ENCODE measurements at regions not wholly inside any gene's neighbourhood (a gene's known extent, or its start where the extent isn't known, plus 50 kb on each side); places are given as distances from the start of the nearest gene placed in this dataset.

GRCh38 chr15:97174886-97175540 lies 785.5 kb upstream of the ARRDC4 start:
- no peaks in the 10 kb centered on the region for H3K9me3 ChIP-seq (ENCODE audit: low read length)
- H3K79me2 ChIP-seq (ENCODE audit: insufficient read depth, low read depth, low read length), result no peaks in the 10 kb centered on the region
- CTCF ChIA-PET (ENCODE audit: unreplicated experiment), result no interaction called here
- H2AFZ ChIP-seq (ENCODE audit: low read length), result no peak overlapping the region
- H3K27ac ChIP-seq (ENCODE audit: low read depth, low read length, poor library complexity, severe bottlenecking), result no peak overlapping the region
- TF ChIP-seq EZH2phosphoT487 (IDR thresholded peaks at IDR 0.05; ENCODE audit: borderline replicate concordance, low read depth, low read length) (no peak), CTCF (conservative IDR thresholded peaks at IDR 0.05; ENCODE audit: low read length) (no peak)
- no peaks in the 10 kb centered on the region for H4K20me1 ChIP-seq (ENCODE audit: insufficient read depth, low read length)
- H3K36me3 ChIP-seq (ENCODE audit: insufficient read depth, low read length), result no peaks in the 10 kb centered on the region
- no peak overlapping the region for H3K4me3 ChIP-seq (ENCODE audit: low read depth, low read length, poor library complexity, severe bottlenecking)
- intact Hi-C loops (cut with micrococcal nuclease; ENCODE audit: unreplicated experiment), result no loop called here
- no TSS peak for BruUV-seq (replicated peaks)
- no peak overlapping the region for H3K4me2 ChIP-seq (ENCODE audit: low read length)
- DNase-seq (ENCODE audit: low spot score), result no peak
- POLR2A ChIA-PET, result interaction anchor here (0.6 kb wide), 1 partner anchor 619 kb away, joined by 3 read pairs; no protein-coding TSS in a partner anchor
- no peaks in the 10 kb centered on the region for H3K4me1 ChIP-seq (ENCODE audit: insufficient read depth, low read length, poor library complexity, severe bottlenecking)
- H3K9me2 ChIP-seq (ENCODE audit: insufficient read depth, low read length), result no peaks in the 10 kb centered on the region

GRCh38 chr15:97177151-97177577 lies 783.3 kb upstream of the ARRDC4 start:
- ChIA-PET POLR2A (interaction anchor here (0.7 kb wide), 1 partner anchor 755 kb away, joined by 3 read pairs; no protein-coding TSS in a partner anchor), CTCF (ENCODE audit: unreplicated experiment) (no interaction called here)
- TF ChIP-seq EZH2phosphoT487 (IDR thresholded peaks at IDR 0.05; ENCODE audit: borderline replicate concordance, low read depth, low read length), result no peak
- no peak for TF ChIP-seq CTCF (conservative IDR thresholded peaks at IDR 0.05; ENCODE audit: low read length)
- Histone ChIP-seq H2AFZ (ENCODE audit: low read length) (no peak overlapping the region), H3K9me3 (ENCODE audit: low read length) (no peaks in the 10 kb centered on the region), H3K79me2 (ENCODE audit: insufficient read depth, low read depth, low read length) (no peaks in the 10 kb centered on the region), H3K4me3 (ENCODE audit: low read depth, low read length, poor library complexity, severe bottlenecking) (no peak overlapping the region), H3K27ac (ENCODE audit: low read depth, low read length, poor library complexity, severe bottlenecking) (no peak overlapping the region), H3K36me3 (ENCODE audit: insufficient read depth, low read length) (no peaks in the 10 kb centered on the region), H3K4me1 (ENCODE audit: insufficient read depth, low read length, poor library complexity, severe bottlenecking) (no peaks in the 10 kb centered on the region), H3K9me2 (ENCODE audit: insufficient read depth, low read length) (no peaks in the 10 kb centered on the region), H4K20me1 (ENCODE audit: insufficient read depth, low read length) (no peaks in the 10 kb centered on the region), H3K4me2 (ENCODE audit: low read length) (no peak overlapping the region)
- intact Hi-C loops (cut with micrococcal nuclease; ENCODE audit: unreplicated experiment), result no loop called here
- DNase-seq (ENCODE audit: low spot score), result no peak
- BruUV-seq (replicated peaks), result no TSS peak

- CTCF ChIA-PET (ENCODE audit: unreplicated experiment), result no interaction called here
- no TSS peak for BruUV-seq (replicated peaks)
Observed at GRCh38 chr15:97182581-97182980, 777.9 kb upstream of the ARRDC4 start.

More at GRCh38 chr15:97182581-97182980, 777.9 kb upstream of the ARRDC4 start:
- H3K27ac ChIP-seq (ENCODE audit: low read depth, low read length, poor library complexity, severe bottlenecking), result no peak overlapping the region
- H2AFZ ChIP-seq (ENCODE audit: low read length), result no peak overlapping the region
- no peak overlapping the region for H3K4me3 ChIP-seq (ENCODE audit: low read depth, low read length, poor library complexity, severe bottlenecking)
- no peaks in the 10 kb centered on the region for H3K9me3 ChIP-seq (ENCODE audit: low read length)
- H3K4me1 ChIP-seq (ENCODE audit: insufficient read depth, low read length, poor library complexity, severe bottlenecking), result no peaks in the 10 kb centered on the region
- H3K4me2 ChIP-seq (ENCODE audit: low read length), result no peak overlapping the region
- POLR2A ChIA-PET, result no interaction called here
- H4K20me1 ChIP-seq (ENCODE audit: insufficient read depth, low read length), result no peaks in the 10 kb centered on the region
- TF ChIP-seq EZH2phosphoT487 (IDR thresholded peaks at IDR 0.05; ENCODE audit: borderline replicate concordance, low read depth, low read length), result no peak
- no peak for DNase-seq (ENCODE audit: low spot score)
- no peaks in the 10 kb centered on the region for H3K36me3 ChIP-seq (ENCODE audit: insufficient read depth, low read length)
- intact Hi-C loops (cut with micrococcal nuclease; ENCODE audit: unreplicated experiment), result no loop called here
- no peaks in the 10 kb centered on the region for H3K9me2 ChIP-seq (ENCODE audit: insufficient read depth, low read length)
- H3K79me2 ChIP-seq (ENCODE audit: insufficient read depth, low read depth, low read length), result no peaks in the 10 kb centered on the region
